ENCODE measurements at regions not wholly inside any gene's neighbourhood (a gene's known extent, or its start where the extent isn't known, plus 50 kb on each side); places are given as distances from the start of the nearest gene placed in this dataset.
"Not testable (repeated sequence)": the region's sequence is repeated elsewhere in the genome, so short reads cannot be mapped to it uniquely, and the experiment has no call there.

GRCh38 chr6:67775333-67775732, 859.7 kb upstream of the ADGRB3 start:
- no peak for DNase-seq (ENCODE audit: low read depth, low spot score)

- DNase-seq (ENCODE audit: low read depth, low spot score) = no peak
Observed at GRCh38 chr6:67768972-67769371, 866.1 kb upstream of the ADGRB3 start.

- DNase-seq (ENCODE audit: low read depth, low spot score) = not testable (repeated sequence)
Observed at GRCh38 chr6:67767046-67767822, 867.8 kb upstream of the ADGRB3 start.

GRCh38 chr6:67766057-67766456, 869.0 kb upstream of the ADGRB3 start:
- DNase-seq (ENCODE audit: low read depth, low spot score) = peak; percentile 3

GRCh38 chr6:67759001-67759400, 876.1 kb upstream of the ADGRB3 start:
- DNase-seq (ENCODE audit: low read depth, low spot score) = no peak

- no peak for DNase-seq (ENCODE audit: low read depth, low spot score)
Observed at GRCh38 chr6:67757465-67758033, 877.5 kb upstream of the ADGRB3 start.

GRCh38 chr6:67748521-67748920, 886.6 kb upstream of the ADGRB3 start:
- DNase-seq (ENCODE audit: low read depth, low spot score) = no peak

GRCh38 chr6:67736816-67737215, 898.3 kb upstream of the ADGRB3 start:
- no peak for DNase-seq (ENCODE audit: low read depth, low spot score)

- no peak for DNase-seq (ENCODE audit: low read depth, low spot score)
Observed at GRCh38 chr6:67736161-67736560, 898.9 kb upstream of the ADGRB3 start.

- DNase-seq (ENCODE audit: low read depth, low spot score) = no peak
Observed at GRCh38 chr6:67735623-67736022, 899.5 kb upstream of the ADGRB3 start.

- no peak for DNase-seq (ENCODE audit: low read depth, low spot score)
Observed at GRCh38 chr6:67722861-67723261, 912.2 kb upstream of the ADGRB3 start.

- DNase-seq (ENCODE audit: low read depth, low spot score) = no peak
Observed at GRCh38 chr6:67717281-67717680, 917.8 kb upstream of the ADGRB3 start.

- DNase-seq (ENCODE audit: low read depth, low spot score) = no peak
Observed at GRCh38 chr6:67706388-67706787, 928.7 kb upstream of the ADGRB3 start.

GRCh38 chr6:67698534-67698933, 936.5 kb upstream of the ADGRB3 start:
- no peak for DNase-seq (ENCODE audit: low read depth, low spot score)

GRCh38 chr6:67694127-67694526, 941.0 kb upstream of the ADGRB3 start:
- DNase-seq (ENCODE audit: low read depth, low spot score) = no peak

GRCh38 chr6:67689329-67689728, 945.8 kb upstream of the ADGRB3 start:
- no peak for DNase-seq (ENCODE audit: low read depth, low spot score)

GRCh38 chr6:67687396-67687795, 947.7 kb upstream of the ADGRB3 start:
- no peak for DNase-seq (ENCODE audit: low read depth, low spot score)

- not testable (repeated sequence) for DNase-seq (ENCODE audit: low read depth, low spot score)
Observed at GRCh38 chr6:67686225-67686624, 948.9 kb upstream of the ADGRB3 start.

GRCh38 chr6:67683960-67684359, 951.1 kb upstream of the ADGRB3 start:
- DNase-seq (ENCODE audit: low read depth, low spot score) = no peak

GRCh38 chr6:67680297-67680932, 954.7 kb upstream of the ADGRB3 start:
- DNase-seq (ENCODE audit: low read depth, low spot score) = no peak

GRCh38 chr6:67679566-67680296, 955.4 kb upstream of the ADGRB3 start:
- no peak for DNase-seq (ENCODE audit: low read depth, low spot score)

- DNase-seq (ENCODE audit: low read depth, low spot score) = no peak
Observed at GRCh38 chr6:67676892-67677291, 958.2 kb upstream of the ADGRB3 start.
